Liver (tissue), 3 donors: ENCODE measurements at regions not wholly inside any gene's neighbourhood (a gene's known extent, or its start where the extent isn't known, plus 50 kb on each side); places are given as distances from the start of the nearest gene placed in this dataset.

ENCODE experiments used
- EGR1 ChIP-seq, 2 donors: IDR thresholded peaks; 2 replicates each; pipeline ENCODE4 v1.6.1; 2016 to 2018; ENCODE audit warnings: antibody characterized with exemption in 2 of 2, low read depth in 2 of 2
- FOXA2 ChIP-seq: IDR thresholded peaks from 2 replicates; pipeline ENCODE4 v1.6.1; 2016; ENCODE audit warnings: antibody characterized with exemption
- GABPA ChIP-seq, 2 donors: IDR thresholded peaks in 1 of 2; conservative IDR thresholded peaks in 1 of 2; 2 replicates each; pipeline ENCODE4 v1.6.1; 2016; ENCODE audit warnings: antibody characterized with exemption in 2 of 2, mild to moderate bottlenecking in 1 of 2, moderate library complexity in 1 of 2
- HNF4G ChIP-seq: IDR thresholded peaks from 2 replicates; pipeline ENCODE4 v1.6.1; 2016; ENCODE audit warnings: antibody characterized with exemption
- JUND ChIP-seq, 2 donors: IDR thresholded peaks; 2 replicates each; pipeline ENCODE4 v1.6.1; 2016; ENCODE audit warnings: antibody characterized with exemption in 2 of 2
- RAD21 ChIP-seq, 2 donors: IDR thresholded peaks; 2 replicates each; pipeline ENCODE4 v1.6.1; 2016; ENCODE audit warnings: antibody characterized with exemption in 2 of 2, mild to moderate bottlenecking in 2 of 2
- RXRA ChIP-seq, 2 donors: IDR thresholded peaks; 2 replicates each; pipeline ENCODE4 v1.6.1; 2017 to 2018; ENCODE audit warnings: antibody characterized with exemption in 2 of 2, mild to moderate bottlenecking in 1 of 2
- SP1 ChIP-seq: IDR thresholded peaks from 2 replicates; pipeline ENCODE4 v1.6.1; 2018; ENCODE audit warnings: antibody characterized with exemption, mild to moderate bottlenecking
- TAF1 ChIP-seq: conservative IDR thresholded peaks from 2 replicates; pipeline ENCODE4 v1.6.1; 2016; ENCODE audit warnings: antibody characterized with exemption, mild to moderate bottlenecking
- YY1 ChIP-seq: IDR thresholded peaks from 2 replicates; pipeline ENCODE4 v1.6.1; 2016; ENCODE audit warnings: antibody characterized with exemption, mild to moderate bottlenecking
- TF ChIP-seq, protein P1 (sequence below): fragments of 150-350 bp; IDR thresholded peaks from 2 replicates; pipeline ENCODE4 v1.5.1; 2017; ENCODE audit warnings: improper control_type of control experiment, low read depth, low read length; ENCODE audit not compliant: missing input control
- TF ChIP-seq, protein P2 (sequence below): IDR thresholded peaks from 2 replicates; pipeline ENCODE4 v1.6.1; 2016; ENCODE audit warnings: antibody characterized with exemption
- TF ChIP-seq, protein P3 (sequence below): IDR thresholded peaks from 2 replicates; pipeline ENCODE4 v1.6.1; 2016; ENCODE audit warnings: antibody characterized with exemption, mild to moderate bottlenecking
- donor health status: healthy.
- donor health status: healthy.

DNA sequence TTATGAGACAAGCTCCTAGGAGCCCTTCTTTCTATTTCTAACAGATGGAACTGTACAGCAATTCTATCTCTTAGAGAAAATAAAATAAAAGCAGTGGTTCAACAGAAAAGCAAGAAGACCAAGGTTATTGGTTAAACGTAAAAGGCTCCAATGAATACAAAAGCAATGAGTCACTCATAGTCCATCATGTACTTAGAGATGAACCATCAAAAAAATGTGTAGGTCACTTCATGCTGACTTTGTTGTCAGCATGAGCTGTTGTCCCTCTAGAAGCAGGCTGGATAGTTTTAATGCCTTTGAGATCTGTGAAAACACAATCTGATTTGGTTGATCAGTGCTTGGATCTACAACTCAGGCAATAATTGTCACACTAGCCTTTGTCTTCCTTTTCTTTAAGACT lies 378.6 kb upstream of the ANXA10 start:
- TF ChIP-seq, protein P1, sequence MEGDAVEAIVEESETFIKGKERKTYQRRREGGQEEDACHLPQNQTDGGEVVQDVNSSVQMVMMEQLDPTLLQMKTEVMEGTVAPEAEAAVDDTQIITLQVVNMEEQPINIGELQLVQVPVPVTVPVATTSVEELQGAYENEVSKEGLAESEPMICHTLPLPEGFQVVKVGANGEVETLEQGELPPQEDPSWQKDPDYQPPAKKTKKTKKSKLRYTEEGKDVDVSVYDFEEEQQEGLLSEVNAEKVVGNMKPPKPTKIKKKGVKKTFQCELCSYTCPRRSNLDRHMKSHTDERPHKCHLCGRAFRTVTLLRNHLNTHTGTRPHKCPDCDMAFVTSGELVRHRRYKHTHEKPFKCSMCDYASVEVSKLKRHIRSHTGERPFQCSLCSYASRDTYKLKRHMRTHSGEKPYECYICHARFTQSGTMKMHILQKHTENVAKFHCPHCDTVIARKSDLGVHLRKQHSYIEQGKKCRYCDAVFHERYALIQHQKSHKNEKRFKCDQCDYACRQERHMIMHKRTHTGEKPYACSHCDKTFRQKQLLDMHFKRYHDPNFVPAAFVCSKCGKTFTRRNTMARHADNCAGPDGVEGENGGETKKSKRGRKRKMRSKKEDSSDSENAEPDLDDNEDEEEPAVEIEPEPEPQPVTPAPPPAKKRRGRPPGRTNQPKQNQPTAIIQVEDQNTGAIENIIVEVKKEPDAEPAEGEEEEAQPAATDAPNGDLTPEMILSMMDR, result no peak
- TF ChIP-seq JUND (IDR thresholded peaks at IDR 0.05), result no peak
- TF ChIP-seq YY1, result no peak
- TF ChIP-seq RAD21 (IDR thresholded peaks at IDR 0.05), result no peak
- TF ChIP-seq, protein P2, sequence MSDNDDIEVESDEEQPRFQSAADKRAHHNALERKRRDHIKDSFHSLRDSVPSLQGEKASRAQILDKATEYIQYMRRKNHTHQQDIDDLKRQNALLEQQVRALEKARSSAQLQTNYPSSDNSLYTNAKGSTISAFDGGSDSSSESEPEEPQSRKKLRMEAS, result no peak
- no peak for TF ChIP-seq RXRA (IDR thresholded peaks at IDR 0.05)
- no peak for TF ChIP-seq SP1
- TF ChIP-seq, protein P3, sequence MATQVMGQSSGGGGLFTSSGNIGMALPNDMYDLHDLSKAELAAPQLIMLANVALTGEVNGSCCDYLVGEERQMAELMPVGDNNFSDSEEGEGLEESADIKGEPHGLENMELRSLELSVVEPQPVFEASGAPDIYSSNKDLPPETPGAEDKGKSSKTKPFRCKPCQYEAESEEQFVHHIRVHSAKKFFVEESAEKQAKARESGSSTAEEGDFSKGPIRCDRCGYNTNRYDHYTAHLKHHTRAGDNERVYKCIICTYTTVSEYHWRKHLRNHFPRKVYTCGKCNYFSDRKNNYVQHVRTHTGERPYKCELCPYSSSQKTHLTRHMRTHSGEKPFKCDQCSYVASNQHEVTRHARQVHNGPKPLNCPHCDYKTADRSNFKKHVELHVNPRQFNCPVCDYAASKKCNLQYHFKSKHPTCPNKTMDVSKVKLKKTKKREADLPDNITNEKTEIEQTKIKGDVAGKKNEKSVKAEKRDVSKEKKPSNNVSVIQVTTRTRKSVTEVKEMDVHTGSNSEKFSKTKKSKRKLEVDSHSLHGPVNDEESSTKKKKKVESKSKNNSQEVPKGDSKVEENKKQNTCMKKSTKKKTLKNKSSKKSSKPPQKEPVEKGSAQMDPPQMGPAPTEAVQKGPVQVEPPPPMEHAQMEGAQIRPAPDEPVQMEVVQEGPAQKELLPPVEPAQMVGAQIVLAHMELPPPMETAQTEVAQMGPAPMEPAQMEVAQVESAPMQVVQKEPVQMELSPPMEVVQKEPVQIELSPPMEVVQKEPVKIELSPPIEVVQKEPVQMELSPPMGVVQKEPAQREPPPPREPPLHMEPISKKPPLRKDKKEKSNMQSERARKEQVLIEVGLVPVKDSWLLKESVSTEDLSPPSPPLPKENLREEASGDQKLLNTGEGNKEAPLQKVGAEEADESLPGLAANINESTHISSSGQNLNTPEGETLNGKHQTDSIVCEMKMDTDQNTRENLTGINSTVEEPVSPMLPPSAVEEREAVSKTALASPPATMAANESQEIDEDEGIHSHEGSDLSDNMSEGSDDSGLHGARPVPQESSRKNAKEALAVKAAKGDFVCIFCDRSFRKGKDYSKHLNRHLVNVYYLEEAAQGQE, result no peak
- no peak for TF ChIP-seq TAF1
- no peak for TF ChIP-seq FOXA2
- TF ChIP-seq HNF4G, result no peak
- no peak for TF ChIP-seq GABPA (IDR thresholded peaks at IDR 0.05 in 1 of 2, conservative IDR thresholded peaks at IDR 0.05 in 1 of 2)
- TF ChIP-seq EGR1 (IDR thresholded peaks at IDR 0.05; ENCODE audit: low read depth in 2 of 2), result no peak
